Panc1 (cell line): ENCODE measurements at regions not wholly inside any gene's neighbourhood (a gene's known extent, or its start where the extent isn't known, plus 50 kb on each side); places are given as distances from the start of the nearest gene placed in this dataset.

Source experiments
- CTCF ChIP-seq: fragments of 450-650 bp; IDR thresholded peaks from 2 replicates; pipeline ENCODE4 v1.5.1; 2017; ENCODE audit warnings: mild to moderate bottlenecking
- POLR2AphosphoS5 ChIP-seq: IDR thresholded peaks from 2 replicates; pipeline ENCODE4 v1.6.1; 2012; ENCODE audit warnings: mild to moderate bottlenecking, low read depth, low read length, moderate library complexity
- REST ChIP-seq, 2 experiments: IDR thresholded peaks; 2 replicates each; pipeline ENCODE4 v1.6.1; 2011 to 2012; ENCODE audit warnings: low read depth in 2 of 2, control low read depth in 1 of 2, low read length in 1 of 2, mild to moderate bottlenecking in 1 of 2, moderate library complexity in 1 of 2; ENCODE audit not compliant: insufficient read depth in 1 of 2
- SIN3A ChIP-seq: IDR thresholded peaks from 2 replicates; pipeline ENCODE4 v1.6.1; 2012; ENCODE audit warnings: low read depth, mild to moderate bottlenecking, low read length, moderate library complexity, borderline replicate concordance; ENCODE audit not compliant: insufficient read depth
- TCF7L2 ChIP-seq: IDR thresholded peaks from 2 replicates; pipeline ENCODE4 v1.6.1; 2011; ENCODE audit warnings: mild to moderate bottlenecking, low read depth, low read length, inconsistent platforms

- TF ChIP-seq CTCF (no peak), SIN3A (no peak), POLR2AphosphoS5 (no peak), REST (IDR thresholded peaks at IDR 0.05; ENCODE audit: insufficient read depth in 1 of 2, low read depth in 2 of 2, low read length in 1 of 2) (no peak), TCF7L2 (no peak)
Observed at GRCh38 chr17:77640252-77640651, 318.3 kb upstream of the TNRC6C start.
